ENCODE measurements at regions not wholly inside any gene's neighbourhood (a gene's known extent, or its start where the extent isn't known, plus 50 kb on each side); places are given as distances from the start of the nearest gene placed in this dataset.
"Not testable (repeated sequence)": the region's sequence is repeated elsewhere in the genome, so short reads cannot be mapped to it uniquely, and the experiment has no call there.

DNA sequence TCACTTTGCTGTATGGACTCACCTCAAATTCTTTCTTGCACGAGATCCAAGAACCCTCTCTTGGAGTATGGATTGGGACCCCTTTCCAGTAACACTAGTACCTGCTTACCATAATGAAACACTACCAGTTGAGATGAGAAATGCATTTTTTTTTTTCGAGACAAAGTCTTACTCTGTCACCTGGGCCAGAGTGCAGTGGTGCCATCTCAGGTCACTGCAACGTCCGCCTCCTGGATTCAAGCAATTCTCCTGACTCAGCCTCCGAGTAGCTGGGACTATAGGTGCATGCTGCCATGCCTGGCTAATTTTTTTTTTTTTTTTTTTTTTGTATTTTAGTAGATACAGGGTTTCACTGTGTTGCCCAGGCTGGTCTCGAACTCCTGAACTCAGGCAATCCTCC, 167.0 kb downstream of the THBS2 start:
- H3K4me3 ChIP-seq (ENCODE audit: low read depth in 1 of 2, low read length in 2 of 2); H3K27ac ChIP-seq (ENCODE audit: low read depth in 2 of 2, low read length in 1 of 2); H3K4me1 ChIP-seq (ENCODE audit: control insufficient read depth in 2 of 2, insufficient read depth in 2 of 2, low read length in 1 of 2); H3K27me3 ChIP-seq (ENCODE audit: control insufficient read depth in 1 of 2, insufficient read depth in 2 of 2, low read length in 2 of 2); H3K36me3 ChIP-seq (ENCODE audit: control insufficient read depth in 2 of 2, insufficient read depth in 2 of 2, low read length in 1 of 2); H3K9me3 ChIP-seq (ENCODE audit: control insufficient read depth in 2 of 2, insufficient read depth in 1 of 2, low read depth in 1 of 2, low read length in 1 of 2): not testable (repeated sequence)
- 80 to 91% methylated on average over 6 of the region's 6 CpGs for WGBS, 2 donors

- H3K27me3 ChIP-seq (ENCODE audit: control insufficient read depth in 1 of 2, insufficient read depth in 2 of 2, low read length in 2 of 2): no peaks in the 10 kb centered on the region
- no peak overlapping the region for H3K4me3 ChIP-seq (ENCODE audit: low read depth in 1 of 2, low read length in 2 of 2)
- H3K27ac ChIP-seq (ENCODE audit: low read depth in 2 of 2, low read length in 1 of 2): no peak overlapping the region
- WGBS, 2 donors: 84 to 85% methylated on average over 10 of the region's 10 CpGs
- H3K9me3 ChIP-seq (ENCODE audit: control insufficient read depth in 2 of 2, insufficient read depth in 1 of 2, low read depth in 1 of 2, low read length in 1 of 2): peaks cover 3 to 4% of the 10 kb centered on the region in 2 donors
- H3K36me3 ChIP-seq (ENCODE audit: control insufficient read depth in 2 of 2, insufficient read depth in 2 of 2, low read length in 1 of 2): no peaks in the 10 kb centered on the region
- no peaks in the 10 kb centered on the region for H3K4me1 ChIP-seq (ENCODE audit: control insufficient read depth in 2 of 2, insufficient read depth in 2 of 2, low read length in 1 of 2)
Observed at GRCh38 chr6:169086020-169086419, 167.6 kb downstream of the THBS2 start.

DNA sequence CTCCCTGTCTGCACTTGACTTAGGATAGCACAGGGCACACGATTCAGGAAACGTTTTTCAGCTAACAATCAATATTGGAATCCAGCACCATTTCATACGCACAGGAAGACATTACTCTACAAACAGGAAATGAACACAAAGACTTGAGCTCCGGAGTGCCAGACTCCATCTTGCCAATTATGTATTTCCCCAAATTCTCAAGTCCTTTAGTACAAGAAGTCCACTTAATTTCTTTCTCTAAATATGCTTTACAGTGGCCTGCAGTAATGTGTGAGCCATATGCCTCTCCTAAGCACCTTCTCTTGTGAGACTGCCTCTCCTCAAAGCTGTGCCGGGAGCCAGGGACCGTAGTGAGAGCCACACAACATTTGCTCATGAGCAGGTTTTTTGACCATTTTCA, 168.2 kb downstream of the THBS2 start:
- Histone ChIP-seq H3K4me1 (ENCODE audit: control insufficient read depth in 2 of 2, insufficient read depth in 2 of 2, low read length in 1 of 2) (no peaks in the 10 kb centered on the region), H3K4me3 (ENCODE audit: low read depth in 1 of 2, low read length in 2 of 2) (no peak overlapping the region), H3K27ac (ENCODE audit: low read depth in 2 of 2, low read length in 1 of 2) (no peak overlapping the region), H3K9me3 (ENCODE audit: control insufficient read depth in 2 of 2, insufficient read depth in 1 of 2, low read depth in 1 of 2, low read length in 1 of 2) (peaks cover under 1% of the 10 kb centered on the region in 2 donors), H3K36me3 (ENCODE audit: control insufficient read depth in 2 of 2, insufficient read depth in 2 of 2, low read length in 1 of 2) (no peaks in the 10 kb centered on the region), H3K27me3 (ENCODE audit: control insufficient read depth in 1 of 2, insufficient read depth in 2 of 2, low read length in 2 of 2) (no peaks in the 10 kb centered on the region)
- 69 to 73% methylated on average over 6 of the region's 6 CpGs for WGBS, 2 donors

DNA sequence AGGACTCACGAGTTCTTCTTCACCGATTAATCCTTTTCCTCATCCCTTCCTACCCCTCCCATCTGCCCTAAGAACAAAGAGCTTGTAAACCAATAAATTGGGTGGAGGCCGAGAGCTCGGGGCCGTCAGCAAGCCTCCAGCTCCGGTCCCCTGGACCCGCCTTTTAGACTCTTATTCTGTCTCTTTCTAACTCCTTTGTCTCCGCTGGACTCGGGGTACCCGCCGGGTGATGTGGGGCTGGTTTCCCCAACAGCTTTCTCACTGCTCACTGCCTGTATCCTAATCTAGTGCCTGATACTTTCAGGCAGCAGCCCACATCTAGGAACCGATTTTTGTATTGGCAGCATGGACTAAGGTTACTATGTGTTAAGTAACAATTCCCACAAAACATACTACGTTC, 169.1 kb downstream of the THBS2 start:
- not testable (repeated sequence) for H3K27me3 ChIP-seq (ENCODE audit: control insufficient read depth in 1 of 2, insufficient read depth in 2 of 2, low read length in 2 of 2); H3K4me1 ChIP-seq (ENCODE audit: control insufficient read depth in 2 of 2, insufficient read depth in 2 of 2, low read length in 1 of 2); H3K9me3 ChIP-seq (ENCODE audit: control insufficient read depth in 2 of 2, insufficient read depth in 1 of 2, low read depth in 1 of 2, low read length in 1 of 2); H3K36me3 ChIP-seq (ENCODE audit: control insufficient read depth in 2 of 2, insufficient read depth in 2 of 2, low read length in 1 of 2); H3K4me3 ChIP-seq (ENCODE audit: low read depth in 1 of 2, low read length in 2 of 2); H3K27ac ChIP-seq (ENCODE audit: low read depth in 2 of 2, low read length in 1 of 2)
- WGBS, 2 donors: 88 to 95% methylated on average over 13 of the region's 13 CpGs

- H3K4me3 ChIP-seq (ENCODE audit: low read depth in 1 of 2, low read length in 2 of 2): no peak overlapping the region
- no peaks in the 10 kb centered on the region for H3K4me1 ChIP-seq (ENCODE audit: control insufficient read depth in 2 of 2, insufficient read depth in 2 of 2, low read length in 1 of 2)
- H3K9me3 ChIP-seq (ENCODE audit: control insufficient read depth in 2 of 2, insufficient read depth in 1 of 2, low read depth in 1 of 2, low read length in 1 of 2): no peaks in the 10 kb centered on the region
- no peak overlapping the region for H3K27ac ChIP-seq (ENCODE audit: low read depth in 2 of 2, low read length in 1 of 2)
- WGBS, 2 donors: 94% methylated on average over 10 of the region's 10 CpGs
- H3K36me3 ChIP-seq (ENCODE audit: control insufficient read depth in 2 of 2, insufficient read depth in 2 of 2, low read length in 1 of 2): no peaks in the 10 kb centered on the region
- no peaks in the 10 kb centered on the region for H3K27me3 ChIP-seq (ENCODE audit: control insufficient read depth in 1 of 2, insufficient read depth in 2 of 2, low read length in 2 of 2)
Observed at GRCh38 chr6:169084067-169084466, 169.6 kb downstream of the THBS2 start.

- Histone ChIP-seq H3K36me3 (ENCODE audit: control insufficient read depth in 2 of 2, insufficient read depth in 2 of 2, low read length in 1 of 2) (no peaks in the 10 kb centered on the region), H3K9me3 (ENCODE audit: control insufficient read depth in 2 of 2, insufficient read depth in 1 of 2, low read depth in 1 of 2, low read length in 1 of 2) (no peaks in the 10 kb centered on the region), H3K4me1 (ENCODE audit: control insufficient read depth in 2 of 2, insufficient read depth in 2 of 2, low read length in 1 of 2) (no peaks in the 10 kb centered on the region), H3K27me3 (ENCODE audit: control insufficient read depth in 1 of 2, insufficient read depth in 2 of 2, low read length in 2 of 2) (no peaks in the 10 kb centered on the region), H3K4me3 (ENCODE audit: low read depth in 1 of 2, low read length in 2 of 2) (no peak overlapping the region), H3K27ac (ENCODE audit: low read depth in 2 of 2, low read length in 1 of 2) (no peak overlapping the region)
- 52 to 56% methylated on average over 3 of the region's 3 CpGs for WGBS, 2 donors
Observed at GRCh38 chr6:169083508-169083874, 170.2 kb downstream of the THBS2 start.

- 87 to 89% methylated on average over 7 of the region's 7 CpGs for WGBS, 2 donors
- Histone ChIP-seq H3K4me3 (ENCODE audit: low read depth in 1 of 2, low read length in 2 of 2) (no peak overlapping the region), H3K27ac (ENCODE audit: low read depth in 2 of 2, low read length in 1 of 2) (no peak overlapping the region), H3K36me3 (ENCODE audit: control insufficient read depth in 2 of 2, insufficient read depth in 2 of 2, low read length in 1 of 2) (no peaks in the 10 kb centered on the region), H3K27me3 (ENCODE audit: control insufficient read depth in 1 of 2, insufficient read depth in 2 of 2, low read length in 2 of 2) (no peaks in the 10 kb centered on the region), H3K9me3 (ENCODE audit: control insufficient read depth in 2 of 2, insufficient read depth in 1 of 2, low read depth in 1 of 2, low read length in 1 of 2) (no peaks in the 10 kb centered on the region), H3K4me1 (ENCODE audit: control insufficient read depth in 2 of 2, insufficient read depth in 2 of 2, low read length in 1 of 2) (no peaks in the 10 kb centered on the region)
Observed at GRCh38 chr6:169082817-169083507, 170.7 kb downstream of the THBS2 start.

DNA sequence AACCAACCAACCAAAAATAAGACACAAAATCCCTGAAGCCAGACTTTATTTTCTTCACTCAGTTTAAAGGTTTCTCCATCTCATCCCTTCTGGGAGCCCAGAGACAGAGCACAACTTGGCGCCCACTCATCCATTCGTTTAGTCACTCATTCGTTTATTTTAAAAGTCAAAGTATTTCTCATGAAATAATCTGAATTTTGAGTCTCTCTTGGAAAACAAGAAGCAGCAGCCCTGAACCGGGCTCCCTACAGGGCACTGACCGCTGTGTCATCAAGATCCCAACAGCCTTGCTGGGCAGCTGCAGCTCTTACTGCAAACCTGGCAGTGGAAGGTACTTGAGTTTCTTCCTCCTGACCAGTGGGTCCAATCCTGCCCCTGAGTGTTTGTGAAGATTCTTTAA, 171.6 kb downstream of the THBS2 start:
- H3K36me3 ChIP-seq (ENCODE audit: control insufficient read depth in 2 of 2, insufficient read depth in 2 of 2, low read length in 1 of 2): no peaks in the 10 kb centered on the region
- no peaks in the 10 kb centered on the region for H3K4me1 ChIP-seq (ENCODE audit: control insufficient read depth in 2 of 2, insufficient read depth in 2 of 2, low read length in 1 of 2)
- no peaks in the 10 kb centered on the region for H3K9me3 ChIP-seq (ENCODE audit: control insufficient read depth in 2 of 2, insufficient read depth in 1 of 2, low read depth in 1 of 2, low read length in 1 of 2)
- 85 to 88% methylated on average over 5 of the region's 5 CpGs for WGBS, 2 donors
- no peak overlapping the region for H3K27ac ChIP-seq (ENCODE audit: low read depth in 2 of 2, low read length in 1 of 2)
- H3K4me3 ChIP-seq (ENCODE audit: low read depth in 1 of 2, low read length in 2 of 2): no peak overlapping the region
- no peaks in the 10 kb centered on the region for H3K27me3 ChIP-seq (ENCODE audit: control insufficient read depth in 1 of 2, insufficient read depth in 2 of 2, low read length in 2 of 2)

GRCh38 chr6:169081248-169081647, 172.4 kb downstream of the THBS2 start:
- Histone ChIP-seq H3K4me3 (ENCODE audit: low read depth in 1 of 2, low read length in 2 of 2) (no peak overlapping the region), H3K27ac (ENCODE audit: low read depth in 2 of 2, low read length in 1 of 2) (no peak overlapping the region), H3K36me3 (ENCODE audit: control insufficient read depth in 2 of 2, insufficient read depth in 2 of 2, low read length in 1 of 2) (no peaks in the 10 kb centered on the region), H3K4me1 (ENCODE audit: control insufficient read depth in 2 of 2, insufficient read depth in 2 of 2, low read length in 1 of 2) (no peaks in the 10 kb centered on the region), H3K9me3 (ENCODE audit: control insufficient read depth in 2 of 2, insufficient read depth in 1 of 2, low read depth in 1 of 2, low read length in 1 of 2) (no peaks in the 10 kb centered on the region), H3K27me3 (ENCODE audit: control insufficient read depth in 1 of 2, insufficient read depth in 2 of 2, low read length in 2 of 2) (no peaks in the 10 kb centered on the region)
- 79 to 85% methylated on average over 3 of the region's 3 CpGs for WGBS, 2 donors

DNA sequence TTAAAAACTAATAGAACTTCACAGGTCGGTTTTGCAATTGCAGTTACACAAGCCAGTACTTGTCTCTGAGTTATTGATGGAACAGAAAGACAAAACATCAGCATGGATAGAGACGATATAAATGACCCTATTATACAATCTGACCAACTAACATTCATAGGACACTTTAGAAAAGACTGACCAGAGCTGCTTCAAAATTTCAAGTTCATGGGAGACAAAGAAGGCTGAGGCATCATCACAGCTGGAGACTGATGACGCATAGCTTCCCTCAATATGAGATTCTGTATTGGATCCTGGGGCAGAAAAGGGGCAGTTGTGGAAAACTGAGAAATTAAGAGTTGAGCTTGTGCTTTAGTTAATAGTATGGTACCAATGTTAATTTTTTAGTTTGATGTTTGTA, 174.0 kb downstream of the THBS2 start:
- Histone ChIP-seq H3K4me3 (ENCODE audit: low read depth in 1 of 2, low read length in 2 of 2) (no peak overlapping the region), H3K27ac (ENCODE audit: low read depth in 2 of 2, low read length in 1 of 2) (no peak overlapping the region)
- 60 to 62% methylated on average over 3 of the region's 3 CpGs for WGBS, 2 donors

More for the DNA sequence above, 174.0 kb downstream of the THBS2 start:
- H3K27me3 ChIP-seq (ENCODE audit: control insufficient read depth in 1 of 2, insufficient read depth in 2 of 2, low read length in 2 of 2): no peaks in the 10 kb centered on the region
- H3K4me1 ChIP-seq (ENCODE audit: control insufficient read depth in 2 of 2, insufficient read depth in 2 of 2, low read length in 1 of 2): no peaks in the 10 kb centered on the region
- no peaks in the 10 kb centered on the region for H3K36me3 ChIP-seq (ENCODE audit: control insufficient read depth in 2 of 2, insufficient read depth in 2 of 2, low read length in 1 of 2)
- no peaks in the 10 kb centered on the region for H3K9me3 ChIP-seq (ENCODE audit: control insufficient read depth in 2 of 2, insufficient read depth in 1 of 2, low read depth in 1 of 2, low read length in 1 of 2)

All from esophagus (tissue), 2 donors.